Mesenchymal stem cell (in vitro differentiated cells and primary cell): ENCODE measurements at regions not wholly inside any gene's neighbourhood (a gene's known extent, or its start where the extent isn't known, plus 50 kb on each side); places are given as distances from the start of the nearest gene placed in this dataset.
A peak's percentile ranks its signal among the peaks of the same experiment; 100 is the strongest.

Experiments used
- DNase-seq: peaks from one replicate; pipeline ENCODE4 v3.0.0-alpha.2; 2013
- H2AFZ ChIP-seq: one replicate; pipeline ENCODE4 v1.6.1; 2013; ENCODE audit warnings: low read depth, mild to moderate bottlenecking, control low read depth, inconsistent platforms, low read length, moderate library complexity
- H2AK5ac ChIP-seq: 2 replicates; pipeline ENCODE4 v1.6.1; 2013; ENCODE audit warnings: low read length, moderate library complexity, mild to moderate bottlenecking, inconsistent platforms; ENCODE audit not compliant: severe bottlenecking
- H2BK120ac ChIP-seq: one replicate; pipeline ENCODE4 v1.6.1; 2013; ENCODE audit warnings: low read depth, mild to moderate bottlenecking, inconsistent platforms, low read length, moderate library complexity
- H2BK12ac ChIP-seq, 2 experiments: one replicate each; pipeline ENCODE4 v1.6.1; 2013; ENCODE audit warnings: inconsistent platforms in 2 of 2, low read length in 2 of 2, mild to moderate bottlenecking in 2 of 2, moderate library complexity in 2 of 2, control low read depth in 1 of 2
- H2BK15ac ChIP-seq: one replicate; pipeline ENCODE4 v1.6.1; 2013; ENCODE audit warnings: mild to moderate bottlenecking, low read depth, inconsistent platforms; ENCODE audit not compliant: poor library complexity, severe bottlenecking
- H2BK5ac ChIP-seq: 2 replicates; pipeline ENCODE4 v1.6.1; 2013; ENCODE audit warnings: low read depth, mild to moderate bottlenecking, low read length, control low read depth, inconsistent platforms; ENCODE audit not compliant: poor library complexity, severe bottlenecking
- H3K14ac ChIP-seq, 2 experiments: one replicate each; pipeline ENCODE4 v1.6.1; 2013; ENCODE audit warnings: inconsistent platforms in 2 of 2, low read length in 2 of 2, control low read depth in 1 of 2, mild to moderate bottlenecking in 1 of 2, moderate library complexity in 1 of 2
- H3K18ac ChIP-seq, 2 experiments: one replicate each; pipeline ENCODE4 v1.6.1; 2013; ENCODE audit warnings: inconsistent platforms in 2 of 2, low read length in 2 of 2, control low read depth in 1 of 2, low read depth in 1 of 2, mild to moderate bottlenecking in 1 of 2
- H3K23ac ChIP-seq, 2 experiments: one replicate each; pipeline ENCODE4 v1.6.1; 2013; ENCODE audit warnings: inconsistent platforms in 2 of 2, low read length in 2 of 2, mild to moderate bottlenecking in 2 of 2, moderate library complexity in 2 of 2, control low read depth in 1 of 2
- H3K27ac ChIP-seq: 2 replicates; pipeline ENCODE4 v1.5.1; 2013; ENCODE audit warnings: mild to moderate bottlenecking, moderate library complexity, low read length, control low read depth, inconsistent platforms; ENCODE audit not compliant: poor library complexity, severe bottlenecking
- H3K27me3 ChIP-seq, 2 experiments: 2 replicates each; pipeline versions ENCODE4 v1.6.1 to v1.7.0; 2013; ENCODE audit warnings: low read length in 2 of 2, mild to moderate bottlenecking in 2 of 2, moderate library complexity in 2 of 2, control low read depth in 1 of 2, inconsistent platforms in 1 of 2; ENCODE audit not compliant: control insufficient read depth in 1 of 2, insufficient read depth in 1 of 2
- H3K36me3 ChIP-seq, 2 experiments: 2 replicates each; pipeline versions ENCODE4 v1.6.1 to v1.7.0; 2013; ENCODE audit warnings: low read length in 2 of 2, control low read depth in 1 of 2, inconsistent platforms in 1 of 2, low read depth in 1 of 2, mild to moderate bottlenecking in 1 of 2; ENCODE audit not compliant: insufficient read depth in 2 of 2, control insufficient read depth in 1 of 2
- H3K4ac ChIP-seq, 2 experiments: one replicate each; pipeline ENCODE4 v1.6.1; 2013; ENCODE audit warnings: inconsistent platforms in 2 of 2, low read length in 2 of 2, mild to moderate bottlenecking in 2 of 2, moderate library complexity in 2 of 2, control low read depth in 1 of 2, low read depth in 1 of 2
- H3K4me1 ChIP-seq: 2 replicates; pipeline ENCODE4 v1.6.1; 2013; ENCODE audit warnings: low read depth, low read length, control low read depth; ENCODE audit not compliant: control insufficient read depth, insufficient read depth
- H3K4me2 ChIP-seq: 2 replicates; pipeline ENCODE4 v1.6.1; 2013; ENCODE audit warnings: low read length, mild to moderate bottlenecking, inconsistent platforms; ENCODE audit not compliant: poor library complexity, severe bottlenecking
- H3K4me3 ChIP-seq, 2 experiments: 2 replicates each; pipeline versions ENCODE4 v1.5.1 to v1.7.0; 2013; ENCODE audit warnings: low read length in 2 of 2, mild to moderate bottlenecking in 2 of 2, control low read depth in 1 of 2, low read depth in 1 of 2; ENCODE audit not compliant: insufficient read depth in 1 of 2
- H3K79me1 ChIP-seq: replicated peaks from 2 replicates; pipeline ENCODE4 v1.6.1; 2013; ENCODE audit warnings: mild to moderate bottlenecking, control low read depth, low read length, inconsistent platforms; ENCODE audit not compliant: poor library complexity, severe bottlenecking
- H3K9ac ChIP-seq: 2 replicates; pipeline ENCODE4 v1.7.0; 2013; ENCODE audit warnings: mild to moderate bottlenecking, low read length, moderate library complexity
- H3K9me3 ChIP-seq: 2 replicates; pipeline ENCODE4 v1.7.0; 2013; ENCODE audit warnings: mild to moderate bottlenecking, low read length; ENCODE audit not compliant: control insufficient read depth
- H4K8ac ChIP-seq: one replicate; pipeline ENCODE4 v1.6.1; 2013; ENCODE audit warnings: inconsistent platforms, mild to moderate bottlenecking, low read length, moderate library complexity
- H4K91ac ChIP-seq: one replicate; pipeline ENCODE4 v1.6.1; 2013; ENCODE audit warnings: mild to moderate bottlenecking, low read length, inconsistent platforms
- WGBS: methylation state at CpG from one replicate; pipeline ENCODE4 v1.1.7; 2013; ENCODE audit warnings: mixed read lengths; 5-methylcytosine and 5-hydroxymethylcytosine counted together

DNA sequence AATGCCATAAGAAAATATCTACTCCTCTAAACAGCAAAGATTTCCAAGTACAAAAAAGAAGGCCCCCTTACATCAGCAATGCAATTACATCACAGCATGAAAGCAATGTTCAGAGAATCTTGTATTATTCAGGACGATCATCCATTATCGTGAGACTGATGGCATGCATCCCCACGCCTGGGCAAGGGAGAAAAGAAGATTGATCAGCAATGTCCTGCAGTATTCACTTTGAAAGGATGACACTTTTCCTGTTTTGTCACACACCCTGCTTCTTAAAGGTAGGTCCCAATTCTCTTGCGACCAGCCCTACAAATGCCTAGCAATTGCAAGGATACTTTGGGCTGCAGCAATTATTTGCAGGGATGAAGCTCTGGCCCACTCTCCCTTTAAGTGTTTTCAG, 108.7 kb downstream of the TOMM20 start:
- Histone ChIP-seq H3K36me3 (no peaks in the 10 kb centered on the region), H2AFZ (no peak overlapping the region), H4K8ac (no peak overlapping the region), H2BK12ac (no peak overlapping the region), H3K9me3 (peaks cover 12% of the 10 kb centered on the region), H3K18ac (no peak overlapping the region), H3K14ac (no peak overlapping the region), H3K9ac (no peak overlapping the region), H3K4me2 (no peak overlapping the region), H2BK15ac (no peak overlapping the region), H2AK5ac (peak overlapping the region; percentile 34), H3K27me3 (no peaks in the 10 kb centered on the region), H3K27ac (no peak overlapping the region), H2BK5ac (no peak overlapping the region), H3K4me3 (no peak overlapping the region), H3K79me1 (no peaks in the 10 kb centered on the region), H3K4ac (peak overlapping the region in 1 of 2 experiments; percentile 5), H4K91ac (no peak overlapping the region), H3K23ac (no peak overlapping the region), H3K4me1 (peaks cover 2% of the 10 kb centered on the region), H2BK120ac (no peak overlapping the region)
- 90% methylated on average over 4 of the region's 4 CpGs for WGBS
- DNase-seq: no peak

DNA sequence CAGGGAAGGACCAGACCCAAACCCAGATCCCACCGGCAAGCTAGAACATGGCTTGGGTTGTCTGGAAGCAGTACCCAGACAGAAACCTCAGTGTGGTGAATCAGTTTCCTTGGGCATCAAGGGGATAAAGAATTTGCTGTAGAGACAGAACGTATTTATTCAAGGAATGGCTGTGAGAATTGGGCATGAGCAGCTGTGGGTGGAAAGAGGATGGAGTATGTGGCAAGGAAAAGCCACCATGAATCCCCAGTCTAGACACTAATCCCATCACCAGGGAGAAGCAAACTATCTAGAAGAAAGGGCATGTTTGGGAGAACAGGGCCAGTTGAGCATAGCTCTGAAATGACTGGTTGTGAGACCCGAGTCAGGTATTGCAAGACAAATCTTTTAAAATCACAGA, 109.2 kb downstream of the TOMM20 start:
- H3K4me2 ChIP-seq: no peak overlapping the region
- H3K27me3 ChIP-seq: no peaks in the 10 kb centered on the region
- H3K23ac ChIP-seq: no peak overlapping the region
- WGBS: 100% methylated on average over 3 of the region's 3 CpGs
- H3K9ac ChIP-seq: no peak overlapping the region
- no peak overlapping the region for H3K27ac ChIP-seq
- H3K4ac ChIP-seq: no peak overlapping the region
- H3K4me3 ChIP-seq: peak overlapping the region in 1 of 2 experiments; percentile 9
- no peak overlapping the region for H2BK120ac ChIP-seq
- no peak overlapping the region for H4K8ac ChIP-seq
- H2BK15ac ChIP-seq: peak overlapping the region; percentile 88
- no peaks in the 10 kb centered on the region for H3K36me3 ChIP-seq
- peak overlapping the region in 1 of 2 experiments; percentile 10 for H2BK12ac ChIP-seq
- DNase-seq: peak; percentile 24
- no peaks in the 10 kb centered on the region for H3K79me1 ChIP-seq
- no peak overlapping the region for H2AK5ac ChIP-seq
- H3K4me1 ChIP-seq: peaks cover 2% of the 10 kb centered on the region
- no peak overlapping the region for H2BK5ac ChIP-seq
- no peak overlapping the region for H4K91ac ChIP-seq
- H3K18ac ChIP-seq: peak overlapping the region in 1 of 2 experiments; percentile 2
- no peak overlapping the region for H3K14ac ChIP-seq
- H3K9me3 ChIP-seq: peaks cover 12% of the 10 kb centered on the region
- H2AFZ ChIP-seq: no peak overlapping the region

DNA sequence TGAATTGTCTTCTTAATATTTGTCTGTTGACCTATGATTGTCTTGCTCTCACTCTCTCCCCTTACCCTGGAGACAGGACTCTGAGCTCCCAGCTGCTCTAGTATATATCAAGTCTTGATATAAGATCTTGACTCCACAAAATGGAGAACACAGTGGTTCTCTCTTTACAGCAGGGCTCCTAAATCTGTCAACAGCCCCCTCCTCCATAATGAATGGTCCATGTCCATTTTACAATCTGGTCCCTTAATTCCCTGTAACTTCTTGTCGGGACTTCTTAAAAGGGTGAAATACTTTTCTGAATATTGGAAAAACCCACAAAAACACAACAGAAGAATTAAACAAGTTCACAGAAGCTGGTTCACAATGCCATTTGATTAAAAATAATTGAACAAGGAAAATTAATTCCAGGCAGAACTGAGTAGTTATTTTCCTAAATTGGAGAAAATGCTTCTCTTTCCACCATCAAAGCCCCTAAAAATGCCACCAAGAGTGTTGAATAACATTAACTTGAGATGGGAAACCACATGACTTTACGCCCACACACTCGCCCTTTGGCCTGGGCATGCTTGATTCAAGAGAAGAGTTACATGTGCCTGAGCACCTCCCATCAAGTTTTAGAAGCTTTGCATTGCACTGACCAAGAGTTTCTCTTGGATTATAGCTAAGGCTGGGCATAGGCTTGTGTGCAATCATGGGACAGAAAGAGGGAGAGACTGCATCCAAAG, 109.8 kb downstream of the TOMM20 start:
- no peak overlapping the region for H2BK120ac ChIP-seq
- H3K36me3 ChIP-seq: no peaks in the 10 kb centered on the region
- H3K18ac ChIP-seq: peak overlapping the region in 1 of 2 experiments; percentile 43
- no peak overlapping the region for H2BK5ac ChIP-seq
- H4K8ac ChIP-seq: no peak overlapping the region
- H3K9ac ChIP-seq: no peak overlapping the region
- no peak overlapping the region for H2AFZ ChIP-seq
- no peak overlapping the region for H4K91ac ChIP-seq
- 96% methylated on average over 2 of the region's 3 CpGs for WGBS
- no peak overlapping the region for H3K14ac ChIP-seq
- H2AK5ac ChIP-seq: no peak overlapping the region
- H3K4me1 ChIP-seq: peaks cover 2% of the 10 kb centered on the region
- H3K23ac ChIP-seq: no peak overlapping the region
- no peak overlapping the region for H3K27ac ChIP-seq
- H3K79me1 ChIP-seq: no peaks in the 10 kb centered on the region
- H2BK12ac ChIP-seq: no peak overlapping the region
- H2BK15ac ChIP-seq: peak overlapping the region; percentile 88
- H3K9me3 ChIP-seq: peaks cover 12% of the 10 kb centered on the region
- no peaks in the 10 kb centered on the region for H3K27me3 ChIP-seq
- peak overlapping the region in 1 of 2 experiments; percentile 9 for H3K4me3 ChIP-seq
- DNase-seq: no peak
- peak overlapping the region in 1 of 2 experiments; percentile 24 for H3K4ac ChIP-seq
- no peak overlapping the region for H3K4me2 ChIP-seq

DNA sequence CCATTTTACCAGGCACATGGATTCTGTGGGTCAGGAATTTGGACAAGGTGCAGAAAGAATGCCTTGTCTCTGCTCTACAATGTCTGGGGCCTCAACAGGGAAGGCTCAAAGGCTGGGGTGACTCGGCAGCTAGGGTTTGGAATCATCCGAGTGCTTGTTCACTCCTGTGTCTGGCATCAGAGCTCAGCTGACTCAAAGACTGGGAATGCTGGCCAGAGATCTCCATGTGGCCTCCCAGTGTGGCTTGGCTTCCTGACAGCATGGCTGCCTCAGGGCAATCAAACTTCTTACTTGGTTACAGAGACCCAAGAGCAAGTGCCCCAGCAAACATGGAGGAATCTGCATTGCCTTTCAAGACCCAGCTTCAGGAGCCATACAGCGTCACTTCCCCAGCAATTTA, 110.5 kb downstream of the TOMM20 start:
- H2BK120ac ChIP-seq: no peak overlapping the region
- H3K36me3 ChIP-seq: no peaks in the 10 kb centered on the region
- H3K4me2 ChIP-seq: no peak overlapping the region
- peak; percentile 91 for DNase-seq
- H4K91ac ChIP-seq: peak overlapping the region; percentile 14
- H4K8ac ChIP-seq: no peak overlapping the region
- H3K23ac ChIP-seq: no peak overlapping the region
- peak overlapping the region; percentile 27 for H3K9ac ChIP-seq
- H2BK15ac ChIP-seq: no peak overlapping the region
- H2BK5ac ChIP-seq: no peak overlapping the region
- no peak overlapping the region for H2AK5ac ChIP-seq
- H3K27ac ChIP-seq: peak overlapping the region; percentile 5
- H2BK12ac ChIP-seq: peak overlapping the region in 1 of 2 experiments; percentile 12
- peaks cover 2% of the 10 kb centered on the region for H3K4me1 ChIP-seq
- H3K18ac ChIP-seq: peak overlapping the region in 1 of 2 experiments; percentile 43
- H3K4ac ChIP-seq: peak overlapping the region in 1 of 2 experiments; percentile 24
- H2AFZ ChIP-seq: no peak overlapping the region
- WGBS: 33% methylated on average over 3 of the region's 3 CpGs
- H3K9me3 ChIP-seq: peaks cover 12% of the 10 kb centered on the region
- no peak overlapping the region for H3K14ac ChIP-seq
- no peak overlapping the region for H3K4me3 ChIP-seq
- no peaks in the 10 kb centered on the region for H3K79me1 ChIP-seq
- no peaks in the 10 kb centered on the region for H3K27me3 ChIP-seq
